ENCODE measurements at regions not wholly inside any gene's neighbourhood (a gene's known extent, or its start where the extent isn't known, plus 50 kb on each side); places are given as distances from the start of the nearest gene placed in this dataset.
"Not testable (repeated sequence)": the region's sequence is repeated elsewhere in the genome, so short reads cannot be mapped to it uniquely, and the experiment has no call there.

GRCh38 chr6:81901551-81901966 lies 149.1 kb upstream of the TENT5A start:
- no peak for DNase-seq (ENCODE audit: low spot score)

- DNase-seq (ENCODE audit: low spot score): no peak
These were observed 148.1 kb upstream of the TENT5A start for GRCh38 chr6:81900616-81901015.

DNA sequence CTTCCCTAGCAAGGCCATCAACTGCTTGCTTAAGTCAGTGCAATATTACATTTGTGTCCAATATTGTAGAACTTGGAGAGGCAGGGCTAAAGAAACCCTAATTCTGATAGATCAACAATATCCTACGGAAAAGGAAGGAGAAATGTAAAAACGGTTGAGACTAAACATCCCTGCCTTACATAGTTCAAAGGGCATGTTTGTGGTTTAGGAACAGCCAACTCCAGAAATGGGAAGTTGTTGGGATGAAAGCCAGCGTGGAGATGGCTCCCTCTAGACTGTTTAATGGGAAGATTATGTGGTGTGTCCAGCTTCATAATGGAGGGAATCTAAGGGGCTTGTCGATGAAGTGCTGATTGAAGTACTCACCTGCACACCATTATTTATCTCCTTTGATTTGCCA lies 145.3 kb upstream of the TENT5A start:
- DNase-seq (ENCODE audit: low spot score): no peak

GRCh38 chr6:81896525-81897503 lies 144.3 kb upstream of the TENT5A start:
- DNase-seq (ENCODE audit: low spot score): no peak

GRCh38 chr6:81895511-81896185 lies 143.2 kb upstream of the TENT5A start:
- DNase-seq (ENCODE audit: low spot score): no peak

GRCh38 chr6:81894788-81895271 lies 142.3 kb upstream of the TENT5A start:
- DNase-seq (ENCODE audit: low spot score): no peak

DNA sequence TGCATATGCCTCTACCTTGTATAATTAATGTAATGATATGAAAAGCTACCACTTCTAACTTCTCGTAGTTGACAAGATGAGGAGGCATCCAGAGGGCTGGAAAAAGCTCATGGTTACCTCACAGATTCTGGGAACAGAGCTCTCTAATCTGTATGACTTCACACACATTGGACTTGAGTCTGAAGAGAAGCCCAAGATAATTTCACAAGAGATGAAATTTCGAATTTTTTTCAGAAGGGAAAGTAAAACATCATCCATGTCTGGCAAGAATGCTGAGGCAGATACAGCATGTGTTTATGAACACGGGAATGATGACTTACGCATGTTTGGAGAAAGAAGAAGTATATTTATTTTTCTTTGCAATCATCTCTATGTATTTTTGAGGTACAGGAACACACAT lies 141.8 kb upstream of the TENT5A start:
- no peak for DNase-seq (ENCODE audit: low spot score)

GRCh38 chr6:81892891-81893290 lies 140.4 kb upstream of the TENT5A start:
- DNase-seq (ENCODE audit: low spot score): no peak

DNA sequence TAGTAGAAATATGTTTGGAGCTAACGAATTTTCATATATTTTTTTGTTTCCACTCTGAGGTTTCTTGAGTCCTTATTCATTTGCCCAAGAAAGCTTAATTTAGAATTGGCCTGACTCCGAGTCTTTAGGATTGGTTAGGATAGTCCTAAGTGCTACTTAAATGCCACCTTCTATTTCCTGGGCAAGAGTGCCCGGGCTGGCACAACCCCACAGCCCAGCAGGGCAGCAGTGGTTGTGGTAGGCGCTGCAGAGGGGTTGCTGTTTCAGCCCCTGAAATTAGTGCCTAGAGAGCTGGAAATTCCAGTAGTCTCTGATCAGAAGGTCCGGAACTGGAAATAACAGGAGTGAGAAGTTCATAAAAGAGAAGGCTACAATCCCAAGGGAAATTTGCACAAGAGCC lies 139.4 kb upstream of the TENT5A start:
- no peak for DNase-seq (ENCODE audit: low spot score)

DNA sequence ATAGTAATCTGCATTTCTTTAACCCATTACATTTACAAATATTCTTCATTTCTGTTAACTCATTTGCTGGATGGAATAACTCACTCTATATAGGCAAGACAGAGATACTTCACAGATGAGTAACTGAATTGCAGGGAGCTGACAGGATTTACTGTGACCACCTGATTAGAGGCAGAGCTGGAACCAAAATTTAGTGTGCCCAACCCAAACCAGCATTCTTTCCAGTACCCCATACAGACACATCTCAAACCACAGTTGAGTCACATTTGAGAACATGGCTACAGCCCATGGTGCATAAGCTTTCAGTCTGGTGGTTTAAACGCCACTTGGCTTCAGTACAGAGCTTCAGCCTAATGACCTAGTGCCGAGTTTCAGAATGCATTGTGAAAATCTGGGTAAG lies 138.4 kb upstream of the TENT5A start:
- DNase-seq (ENCODE audit: low spot score): no peak

DNA sequence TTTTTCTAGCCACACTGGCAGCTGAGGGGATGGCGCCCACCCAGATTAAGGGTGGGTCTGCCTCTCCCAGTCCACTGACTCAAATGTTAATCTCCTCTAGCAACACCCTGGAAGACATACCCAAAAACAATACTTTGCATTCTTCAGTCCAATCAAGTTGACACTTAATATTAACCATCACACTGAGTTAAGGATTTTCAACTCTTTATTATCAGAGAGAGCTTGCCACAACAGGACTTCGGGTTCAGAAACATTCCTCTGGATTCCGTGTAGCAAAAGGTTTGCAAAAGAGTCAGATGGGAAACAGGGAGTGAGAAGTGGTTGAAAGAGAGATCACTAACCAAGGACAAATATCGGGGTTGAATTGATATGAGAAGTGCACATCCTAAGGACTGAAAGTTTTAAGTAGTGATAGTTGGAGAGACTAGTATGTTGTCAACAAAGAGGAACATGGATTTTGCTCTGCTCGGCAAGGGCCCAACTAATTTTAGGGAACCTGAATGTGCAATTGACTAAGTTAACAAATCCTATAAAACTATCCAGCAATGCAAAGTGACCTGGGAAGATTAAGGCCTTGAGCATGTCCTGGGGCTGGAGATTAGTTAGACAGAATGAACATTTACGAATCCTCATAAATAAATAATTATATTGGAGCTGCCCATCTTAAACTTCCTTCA lies 137.0 kb upstream of the TENT5A start:
- DNase-seq (ENCODE audit: low spot score): no peak

DNA sequence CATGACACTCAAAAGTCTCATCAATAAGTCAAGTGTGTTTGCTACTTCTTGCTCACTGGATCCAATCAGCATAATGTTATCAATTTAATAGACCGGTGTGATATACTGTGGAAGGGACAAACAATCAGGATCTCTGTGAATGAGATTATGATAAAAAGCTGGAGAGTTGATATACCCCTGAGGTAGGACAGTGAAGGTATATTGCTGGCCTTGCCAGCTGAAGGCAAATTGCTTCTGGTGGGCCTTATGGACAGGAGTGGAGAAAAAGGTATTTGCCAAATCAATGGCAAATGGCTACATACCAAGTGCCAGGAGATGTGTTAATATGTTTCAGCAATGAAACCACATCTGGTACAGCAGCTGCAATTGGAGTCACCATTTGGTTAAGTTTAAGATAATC lies 134.4 kb upstream of the TENT5A start:
- not testable (repeated sequence) for DNase-seq (ENCODE audit: low spot score)

DNA sequence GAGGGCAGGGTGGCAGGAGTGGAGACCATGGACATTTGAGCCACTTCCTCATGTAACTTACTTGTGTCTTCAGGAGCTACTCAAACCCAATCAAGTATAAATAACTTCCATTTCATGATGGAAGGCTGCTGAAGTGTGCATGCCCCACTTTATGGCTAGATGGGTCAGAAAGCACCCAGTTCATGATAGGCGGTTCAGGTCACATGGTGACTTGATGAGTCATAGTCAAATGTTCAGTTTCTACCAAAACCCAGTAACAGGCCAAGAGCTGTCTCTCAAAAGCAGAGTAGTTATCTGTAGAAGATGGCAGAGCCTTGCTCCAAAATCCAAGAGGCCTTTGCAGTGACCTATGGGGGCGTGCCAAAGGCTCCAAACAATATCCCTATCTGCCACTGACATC lies 133.7 kb upstream of the TENT5A start:
- no peak for DNase-seq (ENCODE audit: low spot score)

DNA sequence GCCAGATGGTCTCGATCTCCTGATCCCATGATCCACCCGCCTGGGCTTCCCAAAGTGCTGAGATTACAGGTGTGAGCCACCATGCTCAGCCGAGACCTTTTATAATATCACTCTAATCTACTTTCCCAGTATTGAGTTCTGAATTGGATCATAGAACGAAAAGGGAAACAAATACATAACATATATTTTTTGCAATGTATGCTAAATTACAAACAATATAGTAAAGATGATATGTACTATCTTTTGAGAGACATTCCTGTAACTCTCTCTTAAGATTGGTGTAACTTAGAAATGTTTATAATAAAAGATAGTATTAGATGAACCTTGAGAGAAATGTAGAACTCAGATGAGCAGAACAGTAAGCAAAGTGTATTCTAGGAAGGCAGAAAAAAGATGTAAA lies 129.2 kb upstream of the TENT5A start:
- no peak for DNase-seq (ENCODE audit: low spot score)

DNA sequence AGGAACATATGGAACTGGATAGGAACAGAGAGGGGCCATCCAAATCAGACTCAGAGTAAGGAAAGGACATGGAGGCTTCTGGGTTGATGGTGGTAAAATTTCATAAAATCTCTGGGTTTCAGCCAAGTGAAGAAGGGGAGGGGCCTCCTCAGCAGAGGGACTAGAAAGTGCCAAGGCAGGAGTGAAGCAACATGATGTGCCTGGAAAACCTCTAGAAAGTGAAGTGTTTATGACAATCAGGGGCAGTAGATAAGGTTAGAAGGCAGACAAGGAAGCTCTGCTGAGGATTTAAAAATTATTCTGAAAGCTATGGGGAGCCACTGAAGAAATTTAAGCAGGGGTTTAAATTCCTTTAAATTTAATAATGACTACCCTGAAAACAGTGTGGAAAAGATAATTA lies 126.0 kb upstream of the TENT5A start:
- DNase-seq (ENCODE audit: low spot score): no peak

GRCh38 chr6:81876971-81877370 lies 124.5 kb upstream of the TENT5A start:
- DNase-seq (ENCODE audit: low spot score): no peak

DNA sequence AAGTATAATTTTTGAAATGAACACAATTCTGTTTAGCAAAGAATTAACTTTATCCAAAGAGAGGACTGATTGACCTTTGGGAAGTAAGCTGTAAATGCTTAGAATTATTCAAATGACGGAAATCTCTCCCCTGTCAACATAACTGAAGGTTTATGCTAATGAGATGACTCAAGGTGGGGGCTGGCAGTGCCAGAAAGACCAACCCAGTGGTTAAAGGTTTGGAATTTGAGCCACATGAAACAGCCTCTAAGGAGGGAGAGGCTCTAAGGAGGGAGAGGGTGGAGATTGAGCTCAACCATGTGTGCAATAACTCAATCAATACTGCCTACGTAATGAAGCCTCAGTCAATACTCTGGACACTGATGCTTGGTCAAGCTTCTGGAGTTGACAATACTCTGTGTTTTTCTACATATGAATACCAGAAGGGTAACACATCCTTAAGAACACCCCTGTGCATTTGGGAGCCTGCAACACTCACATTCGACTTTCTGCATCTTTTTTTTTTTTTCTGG lies 123.4 kb upstream of the TENT5A start:
- DNase-seq (ENCODE audit: low spot score): no peak

DNA sequence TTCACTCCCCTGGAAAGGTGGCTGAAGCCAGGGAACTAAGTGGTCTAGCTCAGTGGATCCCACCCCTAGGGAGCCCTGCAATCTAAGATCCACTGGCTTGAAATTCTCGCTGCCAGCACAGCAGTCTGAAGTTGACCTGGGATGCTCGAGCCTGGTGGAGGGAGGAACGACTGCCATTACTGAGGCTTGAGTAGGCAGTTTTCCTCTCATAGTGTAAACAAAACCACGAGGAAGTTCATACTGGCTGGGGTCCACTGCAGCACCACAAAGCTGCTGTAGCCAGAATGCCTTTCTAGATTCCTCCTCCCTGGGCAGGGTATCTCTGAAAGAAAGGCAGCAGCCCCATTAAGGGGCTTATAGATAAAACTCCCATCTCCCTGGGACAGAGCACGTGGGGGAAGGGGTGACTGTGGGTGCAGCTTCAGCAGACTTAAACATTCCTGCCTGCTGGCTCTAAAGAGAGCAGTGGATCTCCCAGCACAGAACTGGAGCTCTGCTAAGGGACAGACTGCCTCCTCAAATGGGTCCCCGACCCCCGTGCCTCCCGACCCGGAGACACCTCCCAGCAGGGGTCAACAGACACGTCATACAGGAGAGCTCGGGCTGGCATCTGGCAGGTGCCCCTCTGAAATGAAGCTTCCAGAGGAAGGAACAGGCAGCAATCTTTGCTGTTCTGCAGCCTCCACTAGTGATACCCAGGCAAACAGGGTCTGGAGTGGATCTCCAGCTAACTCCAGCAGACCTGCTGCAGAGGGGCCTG lies 117.4 kb upstream of the TENT5A start:
- DNase-seq (ENCODE audit: low spot score): not testable (repeated sequence)

- DNase-seq (ENCODE audit: low spot score): no peak
These were observed 113.2 kb upstream of the TENT5A start for GRCh38 chr6:81865712-81866111.

- no peak for DNase-seq (ENCODE audit: low spot score)
These were observed 111.6 kb upstream of the TENT5A start for GRCh38 chr6:81864124-81864523.

DNA sequence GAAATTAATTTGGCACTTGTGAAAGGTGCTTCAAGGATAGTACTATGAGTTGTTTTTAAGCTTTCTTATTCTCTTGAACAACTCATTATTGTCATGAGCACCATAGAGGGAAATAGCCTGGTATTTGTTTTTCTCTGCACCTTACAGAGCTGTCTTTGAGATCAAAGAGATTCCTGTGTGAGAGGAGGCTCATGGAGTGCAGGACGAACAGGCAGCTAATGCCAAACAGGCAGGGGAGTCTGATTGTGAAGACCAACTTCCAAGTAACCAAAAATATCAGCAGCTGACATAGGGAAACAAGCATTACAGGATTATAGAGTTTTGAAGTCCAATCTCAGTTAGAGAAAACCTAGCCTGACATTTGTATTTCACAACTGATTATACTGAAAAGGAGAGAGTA lies 110.6 kb upstream of the TENT5A start:
- no peak for DNase-seq (ENCODE audit: low spot score)

DNA sequence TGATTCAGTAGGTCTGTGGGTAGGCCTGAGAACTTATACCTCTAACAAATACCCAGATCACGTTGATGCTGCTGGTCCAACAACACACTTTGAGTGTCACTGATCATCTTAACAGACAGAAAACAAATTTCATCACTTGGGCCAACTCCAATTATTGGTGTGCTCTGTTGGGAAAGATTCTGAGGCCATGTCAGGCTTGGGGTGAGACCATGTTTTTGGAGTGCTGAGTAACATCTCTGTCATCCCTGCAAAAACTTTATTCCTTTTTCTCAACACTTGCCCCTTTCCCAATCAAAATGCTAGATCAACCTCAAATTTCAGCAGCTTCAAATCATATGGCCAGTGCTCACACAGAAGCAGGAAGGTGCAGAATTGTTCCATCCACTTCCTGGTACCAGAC lies 108.8 kb upstream of the TENT5A start:
- DNase-seq (ENCODE audit: low spot score): no peak

Measured in activated CD4-positive, alpha-beta T cell treated with anti-CD3 and anti-CD28 coated beads, Interleukin-2, Interleukin-4, amounts not matched to agents 100 ng/mL and 50 ng/mL, durations not matched to agents 16 hours and 8 hours (primary cell).